NCI-H2029 treated with DMSO at 0.1 percent for 48 hours (cell line): ENCODE measurements at regions not wholly inside any gene's neighbourhood (a gene's known extent, or its start where the extent isn't known, plus 50 kb on each side); places are given as distances from the start of the nearest gene placed in this dataset.
"Not testable (repeated sequence)": the region's sequence is repeated elsewhere in the genome, so short reads cannot be mapped to it uniquely, and the experiment has no call there.

ENCODE experiments used
- DNase-seq: peaks from one replicate; lab custom pipeline; 2025; lab: John Stamatoyannopoulos, UW

GRCh38 chr11:80779905-80780605 lies 1339.2 kb upstream of the TENM4 start:
- DNase-seq: no peak

- DNase-seq: no peak
Measured at GRCh38 chr11:80778941-80779340, 1338.1 kb upstream of the TENM4 start.

GRCh38 chr11:80778432-80778831 lies 1337.6 kb upstream of the TENM4 start:
- no peak for DNase-seq

GRCh38 chr11:80773919-80774318 lies 1333.1 kb upstream of the TENM4 start:
- no peak for DNase-seq

GRCh38 chr11:80771017-80771416 lies 1330.2 kb upstream of the TENM4 start:
- DNase-seq: no peak

GRCh38 chr11:80758787-80759186 lies 1318.0 kb upstream of the TENM4 start:
- DNase-seq: no peak

- no peak for DNase-seq
Measured at GRCh38 chr11:80748207-80748925, 1307.5 kb upstream of the TENM4 start.

- DNase-seq: no peak
Measured at GRCh38 chr11:80746300-80746699, 1305.5 kb upstream of the TENM4 start.

GRCh38 chr11:80745416-80745815 lies 1304.6 kb upstream of the TENM4 start:
- DNase-seq: no peak

GRCh38 chr11:80733790-80734189 lies 1293.0 kb upstream of the TENM4 start:
- no peak for DNase-seq

GRCh38 chr11:80733361-80733760 lies 1292.5 kb upstream of the TENM4 start:
- DNase-seq: no peak

GRCh38 chr11:80727315-80727714 lies 1286.5 kb upstream of the TENM4 start:
- DNase-seq: no peak

- DNase-seq: no peak
Measured at GRCh38 chr11:80726236-80726635, 1285.4 kb upstream of the TENM4 start.

- no peak for DNase-seq
Measured at GRCh38 chr11:80724366-80724765, 1283.5 kb upstream of the TENM4 start.

- DNase-seq: no peak
Measured at GRCh38 chr11:80722629-80723028, 1281.8 kb upstream of the TENM4 start.

- DNase-seq: no peak
Measured at GRCh38 chr11:80720295-80720694, 1279.5 kb upstream of the TENM4 start.

- no peak for DNase-seq
Measured at GRCh38 chr11:80719292-80719646, 1278.4 kb upstream of the TENM4 start.

GRCh38 chr11:80718611-80719291 lies 1277.9 kb upstream of the TENM4 start:
- DNase-seq: no peak

GRCh38 chr11:80702264-80702663 lies 1261.4 kb upstream of the TENM4 start:
- DNase-seq: no peak

GRCh38 chr11:80700386-80700785 lies 1259.6 kb upstream of the TENM4 start:
- no peak for DNase-seq

GRCh38 chr11:80699406-80700177 lies 1258.8 kb upstream of the TENM4 start:
- not testable (repeated sequence) for DNase-seq

GRCh38 chr11:80698637-80699036 lies 1257.8 kb upstream of the TENM4 start:
- no peak for DNase-seq
